H1 (cell line): ENCODE measurements at regions not wholly inside any gene's neighbourhood (a gene's known extent, or its start where the extent isn't known, plus 50 kb on each side); places are given as distances from the start of the nearest gene placed in this dataset.

Experiments used
- CTCF ChIA-PET: fragments of 300-600 bp; sonication (Branson Sonifier 250); formaldehyde crosslinking; loops from one replicate; lab custom pipeline; 2021; ENCODE audit not compliant: partially characterized antibody; lab: Charles Lee
- POLR2A ChIA-PET: fragments of 300-600 bp; sonication (Branson Sonifier 250); formaldehyde crosslinking; loops from one replicate; lab custom pipeline; 2021; ENCODE audit warnings: inconsistent platforms; ENCODE audit not compliant: partially characterized antibody; lab: Charles Lee
- DNase-seq, 2 experiments: peaks; one replicate each; pipeline versions ENCODE4 v3.0.0 to v3.0.0-alpha.2; 2010 to 2022; ENCODE audit warnings: low spot score in 2 of 2, low read depth in 1 of 2, mixed read lengths in 1 of 2
- FAIRE-seq: peaks from 2 replicates; lab custom pipeline; 2011; peaks lifted over from hg19 to GRCh38; lab: Jason Lieb, UNC
- H2AFZ ChIP-seq: 2 replicates; pipeline ENCODE4 v1.8.1; 2012; ENCODE audit warnings: low read length, inconsistent platforms
- H2AK5ac ChIP-seq: 2 replicates; pipeline ENCODE4 v1.6.1; 2013; ENCODE audit warnings: low read depth, low read length
- H2BK120ac ChIP-seq: replicated peaks from 2 replicates; pipeline ENCODE3; 2013; ENCODE audit warnings: low read depth, low read length, inconsistent platforms
- H2BK12ac ChIP-seq: 2 replicates; pipeline ENCODE4 v1.6.1; 2013; ENCODE audit warnings: low read depth, low read length
- H2BK15ac ChIP-seq: 2 replicates; pipeline ENCODE4 v1.6.1; 2013; ENCODE audit warnings: low read length
- H2BK20ac ChIP-seq: 2 replicates; pipeline ENCODE4 v1.6.1; 2013; ENCODE audit warnings: low read length
- H2BK5ac ChIP-seq: 2 replicates; pipeline ENCODE4 v1.6.1; 2013; ENCODE audit warnings: low read depth, low read length
- H3K14ac ChIP-seq: 2 replicates; pipeline ENCODE4 v1.6.1; 2013; ENCODE audit warnings: inconsistent platforms; ENCODE audit not compliant: insufficient read length
- H3K18ac ChIP-seq: 2 replicates; pipeline ENCODE4 v1.6.1; 2013; ENCODE audit warnings: low read length; ENCODE audit errors: extremely low read depth
- H3K23ac ChIP-seq: 2 replicates; pipeline ENCODE4 v1.6.1; 2013; ENCODE audit warnings: inconsistent platforms; ENCODE audit not compliant: insufficient read length
- H3K23me2 ChIP-seq: 2 replicates; pipeline ENCODE4 v1.6.1; 2013; ENCODE audit warnings: low read depth, low read length
- H3K27ac ChIP-seq: 2 replicates; pipeline ENCODE4 v1.6.1; 2011; ENCODE audit warnings: low read depth, low read length, inconsistent platforms
- H3K27me3 ChIP-seq, 4 experiments: replicated peaks in 1 of 4; 1 replicate in 1 of 4; 2 replicates in 3 of 4; pipeline versions ENCODE4 v1.6.1 to v1.8.1; 2011 to 2013; ENCODE audit warnings: low read length in 3 of 4, mild to moderate bottlenecking in 3 of 4, inconsistent platforms in 2 of 4, mixed read lengths in 2 of 4, moderate library complexity in 1 of 4; ENCODE audit not compliant: control insufficient read depth in 3 of 4, insufficient read depth in 3 of 4; ENCODE audit errors: extremely low read depth in 1 of 4
- H3K36me3 ChIP-seq, 4 experiments: 2 replicates each; pipeline versions ENCODE4 v1.6.1 to v1.8.1; 2011 to 2013; ENCODE audit warnings: mild to moderate bottlenecking in 4 of 4, low read length in 3 of 4, moderate library complexity in 2 of 4, control low read depth in 1 of 4, inconsistent platforms in 1 of 4; ENCODE audit not compliant: insufficient read depth in 4 of 4, control insufficient read depth in 2 of 4
- H3K4ac ChIP-seq: replicated peaks from 2 replicates; pipeline ENCODE3; 2013; ENCODE audit warnings: low read length, low read depth, mixed read lengths, inconsistent platforms; ENCODE audit not compliant: insufficient read length
- H3K4me1 ChIP-seq, 4 experiments: replicated peaks in 1 of 4; 1 replicate in 1 of 4; 2 replicates in 3 of 4; pipeline versions ENCODE4 v1.6.1 to v1.8.1; 2011 to 2013; ENCODE audit warnings: low read length in 3 of 4, inconsistent platforms in 2 of 4, mixed read lengths in 1 of 4; ENCODE audit not compliant: insufficient read depth in 4 of 4, control insufficient read depth in 3 of 4
- H3K4me2 ChIP-seq, 2 experiments: 2 replicates each; pipeline versions ENCODE4 v1.6.1 to v1.8.1; 2011 to 2013; ENCODE audit warnings: low read depth in 2 of 2, low read length in 2 of 2, control low read depth in 1 of 2, inconsistent platforms in 1 of 2, mild to moderate bottlenecking in 1 of 2; ENCODE audit not compliant: insufficient read depth in 1 of 2
- H3K4me3 ChIP-seq, 4 experiments: fragments of 200-600, 300-600 bp in 1 of 4; sonication (generic), shearing (Covaris generic), sonication (Bioruptor Twin) in 1 of 4; 2 replicates each; pipeline versions ENCODE4 v1.5.1 to v1.8.1; 2011 to 2016; ENCODE audit warnings: low read length in 4 of 4, low read depth in 3 of 4, control low read depth in 2 of 4, inconsistent platforms in 2 of 4, mild to moderate bottlenecking in 2 of 4, mixed read lengths in 1 of 4, moderate library complexity in 1 of 4; ENCODE audit not compliant: insufficient read depth in 2 of 4; ENCODE audit errors: extremely low read depth in 1 of 4
- H3K56ac ChIP-seq: replicated peaks from 2 replicates; pipeline ENCODE3; 2013; ENCODE audit warnings: low read depth, mild to moderate bottlenecking, mixed read lengths, low read length, inconsistent platforms; ENCODE audit not compliant: insufficient read length
- H3K79me1 ChIP-seq: 2 replicates; pipeline ENCODE4 v1.6.1; 2013; ENCODE audit warnings: low read depth, low read length, control low read depth
- H3K79me2 ChIP-seq, 2 experiments: 2 replicates each; pipeline versions ENCODE4 v1.6.1 to v1.8.1; 2012 to 2013; ENCODE audit warnings: low read length in 2 of 2, mild to moderate bottlenecking in 2 of 2, inconsistent platforms in 1 of 2; ENCODE audit not compliant: insufficient read depth in 2 of 2, control insufficient read depth in 1 of 2
- H3K9ac ChIP-seq, 4 experiments: replicated peaks in 1 of 4; 1 replicate in 1 of 4; 2 replicates in 3 of 4; pipeline versions ENCODE4 v1.6.1 to v1.8.1; 2011 to 2013; ENCODE audit warnings: low read depth in 3 of 4, low read length in 3 of 4, control low read depth in 2 of 4, mild to moderate bottlenecking in 2 of 4, moderate library complexity in 2 of 4, inconsistent platforms in 1 of 4; ENCODE audit errors: extremely low read depth in 1 of 4
- H3K9me3 ChIP-seq, 2 experiments: 2 replicates each; pipeline versions ENCODE4 v1.6.1 to v1.8.1; 2012 to 2013; ENCODE audit warnings: mild to moderate bottlenecking in 2 of 2, moderate library complexity in 2 of 2, control low read depth in 1 of 2, inconsistent platforms in 1 of 2, low read depth in 1 of 2, low read length in 1 of 2, mixed read lengths in 1 of 2; ENCODE audit not compliant: insufficient read depth in 2 of 2
- H4K20me1 ChIP-seq, 2 experiments: replicated peaks in 1 of 2; 2 replicates each; pipeline versions ENCODE3 to v1.8.1; 2011 to 2013; ENCODE audit warnings: inconsistent platforms in 2 of 2, low read length in 2 of 2, mild to moderate bottlenecking in 1 of 2; ENCODE audit not compliant: insufficient read depth in 2 of 2, control insufficient read depth in 1 of 2
- H4K5ac ChIP-seq: 2 replicates; pipeline ENCODE4 v1.6.1; 2013; ENCODE audit warnings: low read length, low read depth, mixed read lengths, inconsistent platforms; ENCODE audit not compliant: insufficient read length
- H4K8ac ChIP-seq: 2 replicates; pipeline ENCODE4 v1.8.0; 2013; ENCODE audit warnings: mild to moderate bottlenecking, moderate library complexity, low read length, inconsistent platforms; ENCODE audit not compliant: insufficient read depth; ENCODE audit errors: extremely low read depth
- H4K91ac ChIP-seq: replicated peaks from 2 replicates; pipeline ENCODE3; 2013; ENCODE audit warnings: low read length, mixed read lengths, inconsistent platforms; ENCODE audit not compliant: insufficient read length
- CBX5 ChIP-seq: fragments of 300-800, 300-1000 bp; sonication (generic); IDR thresholded peaks from 2 replicates; pipeline ENCODE4 v1.7.1; 2016; ENCODE audit warnings: antibody characterized with exemption, low read length, low read depth
- CEBPB ChIP-seq: IDR thresholded peaks from 2 replicates; pipeline ENCODE4 v1.6.1; 2012; ENCODE audit warnings: low read depth, low read length
- CHD1 ChIP-seq: IDR thresholded peaks from 2 replicates; pipeline ENCODE4 v1.6.1; 2012; ENCODE audit warnings: low read depth, low read length, improper control_type of control experiment
- CTCF ChIP-seq, 3 experiments: IDR thresholded peaks; 1 replicate in 2 of 3; 2 replicates in 1 of 3; pipeline versions ENCODE4 v1.5.1 to v1.6.1; 2011; ENCODE audit warnings: low read length in 3 of 3, mild to moderate bottlenecking in 3 of 3, inconsistent platforms in 2 of 3, low read depth in 1 of 3, moderate library complexity in 1 of 3; ENCODE audit not compliant: insufficient read depth in 1 of 3; ENCODE audit errors: control extremely low read depth in 1 of 3
- GTF2F1 ChIP-seq: IDR thresholded peaks from 2 replicates; pipeline ENCODE4 v1.6.1; 2012; ENCODE audit warnings: low read depth, low read length, improper control_type of control experiment, borderline replicate concordance
- HDAC2 ChIP-seq, 2 experiments: fragments of 300-600 bp in 1 of 2; sonication (generic) in 1 of 2; IDR thresholded peaks; 2 replicates each; pipeline ENCODE4 v1.6.1; 2011 to 2012; ENCODE audit warnings: low read depth in 2 of 2, low read length in 2 of 2, mild to moderate bottlenecking in 2 of 2, moderate library complexity in 2 of 2, borderline replicate concordance in 1 of 2, inconsistent platforms in 1 of 2
- JUN ChIP-seq: IDR thresholded peaks from 2 replicates; pipeline ENCODE4 v1.6.1; 2011; ENCODE audit warnings: low read depth, mild to moderate bottlenecking, improper control_type of control experiment, low read length
- KDM4A ChIP-seq: IDR thresholded peaks from one replicate; pipeline ENCODE4 v1.7.1; 2012; ENCODE audit warnings: low read depth, mild to moderate bottlenecking, moderate library complexity, low read length, inconsistent platforms; ENCODE audit not compliant: severe bottlenecking
- USF2 ChIP-seq: IDR thresholded peaks from 2 replicates; pipeline ENCODE4 v1.6.1; 2011; ENCODE audit warnings: low read length, improper control_type of control experiment
- YY1 ChIP-seq: IDR thresholded peaks from 2 replicates; pipeline ENCODE4 v1.6.1; 2011; ENCODE audit warnings: low read depth, mild to moderate bottlenecking, low read length
- ZNF274 ChIP-seq: IDR thresholded peaks from 2 replicates; pipeline ENCODE4 v1.7.0; 2012; ENCODE audit warnings: low read length, borderline replicate concordance; ENCODE audit errors: extremely low read depth
- WGBS, 2 experiments: shearing (Covaris generic) in 1 of 2; methylation state at CpG; one replicate each; pipeline versions ENCODE4 v1.1.6 to v1.1.7; 2013 to 2015; ENCODE audit warnings: low lambda C conversion rate in 2 of 2, mixed read lengths in 2 of 2, inconsistent platforms in 1 of 2, low coverage in 1 of 2, missing lambda C conversion rate in 1 of 2; ENCODE audit not compliant: insufficient replicate concordance in 2 of 2, insufficient coverage in 1 of 2, insufficient read length in 1 of 2; ENCODE audit errors: extremely low coverage in 1 of 2, missing lambda C conversion rate in 1 of 2; 5-methylcytosine and 5-hydroxymethylcytosine counted together

- FAIRE-seq = no peak
- no peaks in the 10 kb centered on the region for H3K79me2 ChIP-seq
- no peaks in the 10 kb centered on the region for H3K79me1 ChIP-seq
- no peak for TF ChIP-seq USF2
- TF ChIP-seq CHD1 = no peak
- TF ChIP-seq JUN = no peak
- TF ChIP-seq HDAC2 (IDR thresholded peaks at IDR 0.05; ENCODE audit: borderline replicate concordance in 1 of 2, low read depth in 2 of 2, low read length in 2 of 2) = no peak
- TF ChIP-seq KDM4A = no peak
- TF ChIP-seq CEBPB = no peak
- TF ChIP-seq YY1 = no peak
- TF ChIP-seq GTF2F1 = no peak
- no peak for TF ChIP-seq CBX5
- no peak for TF ChIP-seq CTCF (IDR thresholded peaks at IDR 0.05; ENCODE audit: control extremely low read depth in 1 of 3, insufficient read depth in 1 of 3, low read depth in 1 of 3, low read length in 3 of 3)
- no peak for TF ChIP-seq ZNF274
Observed at GRCh38 chrX:75997692-75998091, 175.2 kb upstream of the PBDC1 start.

More at GRCh38 chrX:75997692-75998091, 175.2 kb upstream of the PBDC1 start:
- Histone ChIP-seq H3K23me2 (no peaks in the 10 kb centered on the region), H2AFZ (no peak overlapping the region), H2BK15ac (no peak overlapping the region), H3K18ac (no peak overlapping the region), H2BK120ac (no peak overlapping the region), H3K36me3 (no peaks in the 10 kb centered on the region), H3K4me1 (no peaks in the 10 kb centered on the region), H4K5ac (no peak overlapping the region), H4K8ac (no peak overlapping the region), H2BK12ac (no peak overlapping the region), H2AK5ac (no peak overlapping the region), H3K9ac (no peak overlapping the region), H3K4ac (no peak overlapping the region), H3K27ac (no peak overlapping the region), H3K23ac (no peak overlapping the region), H3K27me3 (no peaks in the 10 kb centered on the region), H3K4me2 (no peak overlapping the region), H3K9me3 (no peaks in the 10 kb centered on the region), H3K56ac (no peak overlapping the region), H4K20me1 (no peaks in the 10 kb centered on the region), H4K91ac (no peak overlapping the region), H2BK5ac (no peak overlapping the region), H3K4me3 (no peak overlapping the region), H2BK20ac (no peak overlapping the region), H3K14ac (no peak overlapping the region)
- 83% methylated on average over 2 of the region's 3 CpGs; no CpG with 5 or more reads in 1 of the 2 experiments for WGBS, 2 experiments
- ChIA-PET POLR2A (no interaction called here), CTCF (no interaction called here)
- no peak for DNase-seq
